Activated T-helper 2 cell treated with anti-CD3 and anti-CD28 coated beads, Interferon-gamma antibody, Interleukin-2, Interleukin-4, amounts not matched to agents 10 μg/mL and 5 μg/mL and 100 μg/mL, durations not matched to agents 14 hours and 24 hours and 36 hours (primary cell): ENCODE measurements at regions not wholly inside any gene's neighbourhood (a gene's known extent, or its start where the extent isn't known, plus 50 kb on each side); places are given as distances from the start of the nearest gene placed in this dataset.

Experiments used
- DNase-seq: peaks from one replicate; pipeline ENCODE4 v3.0.0; 2021; ENCODE audit warnings: low spot score
- H3K27ac Mint-ChIP-seq: one replicate; pipeline ENCODE4 v1.8.0; 2021; ENCODE audit warnings: mixed read lengths
- H3K27me3 Mint-ChIP-seq: one replicate; pipeline ENCODE4 v1.8.0; 2021; ENCODE audit warnings: low read depth, mixed read lengths
- H3K36me3 Mint-ChIP-seq: one replicate; pipeline ENCODE4 v1.8.0; 2021; ENCODE audit warnings: low read depth, mixed read lengths
- H3K4me1 Mint-ChIP-seq: one replicate; pipeline ENCODE4 v1.8.0; 2021; ENCODE audit warnings: low read depth, mixed read lengths
- H3K4me3 Mint-ChIP-seq: one replicate; pipeline ENCODE4 v1.8.0; 2021; ENCODE audit warnings: low read depth, mild to moderate bottlenecking, moderate library complexity, mixed read lengths
- H3K9me3 Mint-ChIP-seq: one replicate; pipeline ENCODE4 v1.8.0; 2021; ENCODE audit warnings: mixed read lengths
- intact Hi-C: fragments of 100-400 bp; cut with micrococcal nuclease; formaldehyde crosslinking; loops from one replicate; pipeline ENCODE4 v1.15.1; 2023

DNA sequence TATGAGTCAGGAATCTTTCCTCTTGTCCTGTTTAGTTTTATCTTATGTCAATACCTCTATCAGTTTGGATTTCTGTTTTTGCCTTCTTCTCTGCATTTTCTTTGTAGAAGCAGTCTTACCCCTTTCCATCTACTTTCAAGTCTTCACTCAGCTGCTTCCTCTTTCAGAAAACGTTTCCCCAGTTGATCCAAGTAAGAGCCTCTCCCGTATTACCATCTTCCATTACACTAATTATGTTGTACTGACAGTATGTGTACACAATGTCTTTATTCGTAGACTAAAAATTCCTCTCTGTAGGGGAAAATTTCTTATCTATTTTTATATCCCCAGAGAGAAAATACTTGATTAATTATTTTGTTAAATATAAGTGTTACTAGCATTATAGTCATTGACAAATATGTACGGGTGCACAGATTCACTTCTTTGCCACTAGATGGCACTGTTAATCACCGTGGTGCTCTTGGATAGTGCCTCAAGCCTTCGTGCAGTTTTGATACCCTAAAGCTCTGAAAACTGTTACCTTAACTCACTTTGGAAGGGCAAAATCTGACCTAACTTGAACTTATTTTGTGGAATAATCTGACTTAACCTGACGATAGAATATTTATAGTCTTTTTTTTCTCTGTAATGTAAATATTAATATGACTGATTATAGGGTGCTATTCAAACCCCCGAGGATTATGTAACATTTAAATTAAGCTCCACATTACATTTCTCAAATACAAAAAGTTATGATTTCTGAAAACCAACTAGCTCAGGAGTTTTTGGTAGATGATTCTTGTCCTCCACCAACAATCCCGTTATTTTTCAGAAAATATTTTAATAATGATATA, 74.2 kb upstream of the POU1F1 start:
- H3K4me1 Mint-ChIP-seq: peaks cover 2% of the 10 kb centered on the region
- H3K27me3 Mint-ChIP-seq: peaks cover 11% of the 10 kb centered on the region
- no peak overlapping the region for H3K27ac Mint-ChIP-seq
- intact Hi-C loops: loop anchor here (1.0 to 5.0 kb wide), 3 partner anchors 52 to 657 kb away; no protein-coding TSS in a partner anchor
- H3K9me3 Mint-ChIP-seq: no peaks in the 10 kb centered on the region
- no peak overlapping the region for H3K4me3 Mint-ChIP-seq
- H3K36me3 Mint-ChIP-seq: no peaks in the 10 kb centered on the region
- DNase-seq: no peak

- H3K27me3 Mint-ChIP-seq: peaks cover 9% of the 10 kb centered on the region
- H3K9me3 Mint-ChIP-seq: no peaks in the 10 kb centered on the region
- no peaks in the 10 kb centered on the region for H3K36me3 Mint-ChIP-seq
- peaks cover 2% of the 10 kb centered on the region for H3K4me1 Mint-ChIP-seq
- no peak overlapping the region for H3K4me3 Mint-ChIP-seq
- no peak overlapping the region for H3K27ac Mint-ChIP-seq
- no peak for DNase-seq
- intact Hi-C loops: loop anchor here (1.0 to 5.0 kb wide), 3 partner anchors 51 to 657 kb away; no protein-coding TSS in a partner anchor
Measured at GRCh38 chr3:87349833-87350232, 73.4 kb upstream of the POU1F1 start.

DNA sequence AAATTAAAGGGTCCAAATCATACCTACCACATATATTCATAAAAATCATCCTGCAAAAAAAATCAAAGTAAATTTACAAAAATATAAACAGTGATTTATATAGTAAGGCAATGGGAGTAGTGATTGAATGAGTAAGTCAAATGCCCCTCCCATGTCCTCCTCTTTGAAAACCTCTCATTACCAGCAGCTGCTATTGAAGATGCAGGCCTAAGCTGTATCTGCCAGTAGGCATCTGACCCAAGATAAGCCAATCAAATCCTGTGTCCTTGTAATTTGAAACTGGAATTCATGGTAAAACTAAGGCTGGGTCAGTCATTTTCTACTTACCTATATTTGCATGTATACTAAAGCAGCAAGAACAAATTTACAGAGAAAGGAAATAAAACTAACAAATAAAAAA, 60.4 kb upstream of the POU1F1 start:
- H3K4me1 Mint-ChIP-seq: peaks cover 19% of the 10 kb centered on the region
- no peaks in the 10 kb centered on the region for H3K27me3 Mint-ChIP-seq
- DNase-seq: no peak
- no peaks in the 10 kb centered on the region for H3K36me3 Mint-ChIP-seq
- H3K9me3 Mint-ChIP-seq: peaks cover 2% of the 10 kb centered on the region
- intact Hi-C loops: loop anchor here (10.0 kb wide), 2 partner anchors 688 to 808 kb away; partner anchors contain the start of gene C3orf38
- H3K4me3 Mint-ChIP-seq: no peak overlapping the region
- H3K27ac Mint-ChIP-seq: no peak overlapping the region

DNA sequence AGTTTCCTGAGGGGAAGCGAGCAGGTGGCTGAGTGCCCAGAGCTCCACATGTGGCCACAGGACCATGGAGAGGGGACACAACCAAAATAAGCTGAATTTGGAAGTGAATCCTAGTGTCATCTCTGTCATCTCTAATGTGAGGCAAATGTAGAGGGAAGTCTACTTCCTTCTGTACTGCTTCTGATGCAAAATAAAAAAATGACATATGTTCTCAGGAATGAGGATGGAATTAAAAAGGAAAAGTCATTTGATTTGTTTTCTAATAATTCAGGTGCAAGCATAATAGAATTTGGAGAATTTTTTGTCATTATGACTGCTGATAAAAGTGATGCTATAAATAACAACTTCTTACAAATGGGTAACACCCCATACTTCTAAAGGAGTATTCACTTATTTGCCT, 59.5 kb upstream of the POU1F1 start:
- peaks cover 21% of the 10 kb centered on the region for H3K4me1 Mint-ChIP-seq
- no peaks in the 10 kb centered on the region for H3K36me3 Mint-ChIP-seq
- no peaks in the 10 kb centered on the region for H3K27me3 Mint-ChIP-seq
- intact Hi-C loops: loop anchor here (10.0 kb wide), 2 partner anchors 689 to 809 kb away; partner anchors contain the start of gene C3orf38
- no peak overlapping the region for H3K27ac Mint-ChIP-seq
- no peak overlapping the region for H3K4me3 Mint-ChIP-seq
- H3K9me3 Mint-ChIP-seq: no peaks in the 10 kb centered on the region
- no peak for DNase-seq

- Mint-ChIP-seq H3K4me1 (peaks cover 21% of the 10 kb centered on the region), H3K9me3 (no peaks in the 10 kb centered on the region), H3K27ac (peak overlapping the region; percentile 88), H3K36me3 (no peaks in the 10 kb centered on the region), H3K27me3 (no peaks in the 10 kb centered on the region), H3K4me3 (no peak overlapping the region)
- intact Hi-C loops: loop anchor here (1.0 to 10.0 kb wide), 5 partner anchors 22 to 811 kb away; partner anchors contain the start of gene C3orf38
- no peak for DNase-seq
Measured at GRCh38 chr3:87333393-87333892, 57.1 kb upstream of the POU1F1 start.

DNA sequence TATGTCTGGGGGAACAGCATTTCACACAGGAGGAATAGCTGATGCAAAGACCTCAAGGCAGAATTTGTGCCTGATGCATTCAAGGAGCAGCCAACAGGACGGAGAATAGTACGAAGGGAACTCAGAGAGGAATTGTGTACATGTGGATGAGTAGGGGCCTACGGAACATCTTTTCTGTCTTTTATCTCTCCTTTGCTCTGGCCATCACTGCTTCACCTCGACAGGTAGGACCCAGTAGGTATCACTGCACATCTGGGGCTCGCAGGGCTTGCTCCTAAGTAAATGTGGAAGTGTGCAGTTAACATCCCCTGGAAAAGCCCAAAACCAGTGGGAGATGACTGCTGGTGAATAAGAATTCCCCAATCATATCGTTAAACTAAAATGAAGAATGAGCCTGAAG, 56.4 kb upstream of the POU1F1 start:
- Mint-ChIP-seq H3K27ac (peak overlapping the region; percentile 76), H3K4me3 (no peak overlapping the region), H3K9me3 (no peaks in the 10 kb centered on the region), H3K36me3 (no peaks in the 10 kb centered on the region), H3K4me1 (peaks cover 19% of the 10 kb centered on the region), H3K27me3 (no peaks in the 10 kb centered on the region)
- DNase-seq: no peak
- intact Hi-C loops: loop anchor here (1.0 to 10.0 kb wide), 5 partner anchors 21 to 812 kb away; partner anchors contain the start of gene C3orf38

- H3K27ac Mint-ChIP-seq: no peak overlapping the region
- intact Hi-C loops: no loop called here
- no peaks in the 10 kb centered on the region for H3K36me3 Mint-ChIP-seq
- no peaks in the 10 kb centered on the region for H3K9me3 Mint-ChIP-seq
- no peak overlapping the region for H3K4me3 Mint-ChIP-seq
- peaks cover 18% of the 10 kb centered on the region for H3K4me1 Mint-ChIP-seq
- peaks cover 17% of the 10 kb centered on the region for H3K27me3 Mint-ChIP-seq
- DNase-seq: no peak
Measured at GRCh38 chr3:87329065-87329464, 52.7 kb upstream of the POU1F1 start.
